ENCODE measurements at regions not wholly inside any gene's neighbourhood (a gene's known extent, or its start where the extent isn't known, plus 50 kb on each side); places are given as distances from the start of the nearest gene placed in this dataset.

DNA sequence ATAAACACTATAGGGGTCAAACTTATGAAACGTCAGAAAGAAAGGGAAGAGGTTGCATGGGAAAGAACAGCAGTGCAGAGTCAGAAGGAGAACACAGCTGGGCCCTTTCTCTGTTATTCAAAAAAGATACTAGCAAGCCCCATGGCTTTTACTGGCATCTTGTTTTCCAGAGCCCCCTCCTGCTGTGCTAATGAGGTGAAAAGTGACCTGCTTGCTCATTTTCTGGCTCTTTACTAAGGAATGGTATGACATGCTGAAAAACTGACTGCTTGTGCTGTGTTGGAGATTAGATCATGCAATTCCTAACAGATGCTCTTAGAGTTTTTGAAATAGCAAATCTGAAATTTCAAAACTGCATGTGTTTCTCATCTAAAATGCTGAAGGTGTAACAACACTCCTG is 541.6 kb upstream of the ALCAM start:
- DNase-seq (ENCODE audit: low read depth in 2 of 2) = peak; percentile 47 to 49

DNA sequence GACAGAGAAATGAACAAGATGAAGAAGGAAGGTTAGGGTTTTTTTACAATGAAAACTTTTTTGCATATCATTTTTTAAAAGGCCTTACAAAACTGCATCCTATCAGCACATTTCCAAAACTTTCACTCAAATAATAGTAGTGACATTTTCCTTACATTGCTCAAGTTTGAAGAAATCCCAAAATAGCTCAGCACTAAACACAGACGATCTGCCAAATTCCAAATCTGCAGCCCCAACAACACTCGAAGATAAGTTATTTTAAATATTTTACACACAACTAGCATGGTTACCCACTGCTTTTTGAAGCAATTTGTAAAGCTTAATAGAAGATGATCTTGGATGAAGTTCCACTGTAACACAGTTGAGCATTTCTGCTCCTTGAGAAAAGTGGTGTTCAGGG is 535.6 kb upstream of the ALCAM start:
- DNase-seq (ENCODE audit: low read depth in 2 of 2) = peak in 1 of 2 experiments; percentile 29

DNA sequence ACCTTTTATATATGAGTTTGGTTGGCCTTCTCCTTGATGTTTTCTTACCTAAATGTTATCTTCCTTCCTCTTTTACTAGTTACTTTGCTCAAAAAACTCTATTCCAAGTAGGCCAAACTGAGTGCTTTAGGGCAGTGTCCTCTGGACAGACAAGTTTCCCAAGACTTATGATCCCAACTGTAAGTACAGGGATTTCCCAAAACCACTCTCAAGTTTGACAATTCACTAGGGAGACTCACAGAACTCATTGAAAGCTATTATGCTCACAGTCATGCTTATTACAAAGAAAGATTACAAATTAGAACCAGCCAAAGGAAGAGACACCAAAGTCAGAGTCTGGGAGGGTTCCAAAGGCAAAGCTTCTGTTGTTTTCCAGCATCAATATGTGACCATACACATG is 534.2 kb upstream of the ALCAM start:
- no peak for DNase-seq (ENCODE audit: low read depth in 2 of 2)

DNA sequence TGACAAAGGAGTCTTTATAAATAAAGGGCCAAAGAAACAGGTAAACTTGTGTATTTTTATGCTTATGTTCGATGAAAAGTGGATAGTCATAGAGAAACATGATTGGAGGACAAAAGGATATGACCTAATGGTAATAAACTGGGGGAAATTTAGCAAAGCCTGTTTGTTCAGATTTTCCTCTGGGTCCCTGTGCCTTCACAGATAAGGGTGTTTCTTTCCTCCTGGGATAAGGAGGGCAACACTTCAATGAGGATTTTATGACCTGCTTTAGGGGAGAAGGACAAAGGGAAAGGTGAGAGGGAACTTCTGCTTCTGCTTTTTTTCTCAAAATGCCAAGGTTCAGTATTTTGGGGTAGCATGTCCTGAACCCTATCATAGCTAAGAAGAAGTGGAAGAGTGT is 531.3 kb upstream of the ALCAM start:
- DNase-seq (ENCODE audit: low read depth in 2 of 2) = no peak

DNA sequence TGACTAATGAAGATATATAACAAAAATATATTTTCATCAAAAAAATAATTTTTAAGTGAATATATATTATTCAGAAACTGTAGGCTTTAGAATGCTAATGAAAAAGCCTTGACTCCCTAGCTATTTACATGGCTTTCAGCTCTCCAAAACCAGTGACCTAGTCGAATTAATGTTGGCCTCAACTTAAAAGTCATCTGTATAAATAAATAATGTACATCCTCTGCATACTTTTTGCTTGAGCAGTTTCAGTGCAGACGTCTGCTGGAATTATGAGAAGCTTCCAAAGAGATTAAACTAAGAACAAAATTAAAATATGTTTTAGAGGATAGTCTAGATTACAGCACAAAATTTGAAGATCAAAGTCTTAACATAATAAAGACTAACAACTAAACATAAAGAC is 520.4 kb upstream of the ALCAM start:
- peak; percentile 40 to 42 for DNase-seq (ENCODE audit: low read depth in 2 of 2)

DNA sequence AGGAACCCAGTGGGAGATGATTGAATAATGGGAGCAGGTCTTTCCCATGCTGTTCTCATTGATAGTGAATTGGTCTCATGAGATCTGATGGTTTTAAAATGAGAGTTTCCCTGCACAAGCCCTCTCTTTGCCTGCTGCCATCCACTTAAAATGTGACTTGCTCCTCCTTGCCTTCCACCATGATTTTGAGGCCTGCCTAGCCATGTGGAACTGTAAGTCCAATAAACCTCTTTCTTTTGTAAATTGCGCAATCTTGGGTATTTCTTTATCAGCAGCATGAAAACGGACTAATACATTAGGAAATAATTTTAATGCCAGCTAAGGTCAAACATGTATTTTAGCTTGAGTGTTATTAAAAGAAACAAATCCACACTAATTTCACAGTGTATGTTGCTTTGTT is 517.6 kb upstream of the ALCAM start:
- DNase-seq (ENCODE audit: low read depth in 2 of 2) = no peak

DNA sequence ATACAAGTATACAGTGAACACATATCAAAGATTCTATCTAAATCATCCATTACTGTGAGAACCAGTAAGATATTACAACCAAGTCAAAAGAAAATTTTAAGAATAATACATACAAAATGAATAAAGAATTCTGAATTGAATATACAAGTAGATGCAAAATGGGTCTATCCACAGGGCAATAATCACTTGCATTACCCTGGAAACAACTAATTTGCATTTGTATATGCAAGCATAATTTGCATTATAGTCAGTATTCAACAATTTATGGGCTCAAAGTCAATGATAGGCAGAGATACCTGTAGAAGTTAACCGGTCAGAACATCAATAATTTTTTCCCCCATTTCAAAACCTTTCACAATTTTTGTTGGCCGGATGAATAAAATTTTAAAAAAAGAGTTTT is 512.2 kb upstream of the ALCAM start:
- no peak for DNase-seq (ENCODE audit: low read depth in 2 of 2)

DNA sequence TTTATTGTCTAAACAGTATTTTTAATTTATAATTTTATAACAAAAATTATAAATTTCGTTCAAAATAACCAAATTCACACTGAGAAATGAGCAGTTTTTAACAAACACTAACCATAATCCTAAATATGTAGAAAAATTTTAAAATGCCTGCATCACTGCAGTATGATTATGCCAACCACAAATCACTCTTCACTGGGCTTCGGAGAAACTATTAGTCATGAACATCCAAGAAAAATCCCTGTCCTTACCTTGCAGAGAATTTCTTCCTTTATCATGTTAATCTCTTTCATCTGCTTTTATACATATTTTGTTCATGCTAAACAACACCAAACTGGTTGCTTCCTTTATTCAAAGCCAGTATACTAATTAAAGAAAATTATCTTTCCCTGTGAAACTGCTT is 511.0 kb upstream of the ALCAM start:
- DNase-seq (ENCODE audit: low read depth in 2 of 2) = no peak

DNA sequence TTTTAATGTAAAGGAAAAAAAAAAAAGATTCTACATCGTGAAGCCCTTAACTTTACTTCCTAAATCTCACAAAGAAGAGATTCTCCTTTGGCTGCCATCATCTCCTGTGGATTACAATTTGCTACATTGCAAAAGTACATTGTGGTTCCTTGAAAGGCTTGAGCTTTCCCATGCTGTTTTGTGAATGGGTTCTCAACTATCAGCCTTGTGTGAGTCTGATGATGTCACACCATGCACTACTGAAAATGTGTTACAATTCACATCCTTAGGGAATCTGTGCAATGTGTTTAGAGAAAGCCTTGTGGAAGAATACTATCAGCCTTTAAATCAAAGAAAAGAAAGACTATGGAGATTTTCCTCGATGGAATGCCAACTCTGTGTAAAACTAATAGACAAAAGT is 510.0 kb upstream of the ALCAM start:
- DNase-seq (ENCODE audit: low read depth in 2 of 2) = no peak

DNA sequence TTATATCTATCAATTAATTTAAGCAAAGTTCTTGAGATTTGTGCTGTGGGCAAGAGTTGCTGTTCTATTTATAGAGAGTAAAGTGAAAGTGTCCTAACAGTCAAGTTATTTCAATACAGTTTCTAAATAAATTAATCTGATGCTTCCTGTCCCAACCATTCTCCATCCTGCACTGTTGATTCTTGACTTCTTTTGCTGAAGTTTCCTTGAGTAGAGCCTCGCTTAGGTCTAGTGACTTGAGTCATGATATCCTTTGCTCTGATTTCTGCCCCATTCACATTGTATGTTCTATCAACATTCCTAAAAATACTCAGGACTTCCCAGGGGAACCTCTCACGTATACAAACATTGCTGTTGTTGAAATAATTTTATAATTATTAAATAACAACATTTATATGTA is 498.4 kb upstream of the ALCAM start:
- no peak for DNase-seq (ENCODE audit: low read depth in 2 of 2)

DNA sequence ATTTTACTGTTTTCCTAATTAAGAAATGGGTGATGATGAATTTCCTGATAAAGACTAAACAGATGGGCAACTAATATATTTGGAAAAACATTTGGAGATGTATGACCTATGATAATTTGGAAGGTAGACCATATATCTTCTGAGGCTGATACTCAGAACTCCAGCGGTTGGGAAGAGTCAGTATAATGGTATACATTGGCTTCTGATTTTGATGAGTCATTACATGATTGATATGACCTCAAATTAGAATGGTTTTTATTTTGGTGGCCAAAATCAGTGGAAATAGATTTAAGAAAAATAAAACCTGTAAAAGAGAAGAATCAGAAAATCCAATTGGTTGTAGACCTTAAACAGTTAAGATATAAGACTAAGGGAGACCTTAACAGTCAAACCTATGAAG is 496.4 kb upstream of the ALCAM start:
- no peak for DNase-seq (ENCODE audit: low read depth in 2 of 2)

DNA sequence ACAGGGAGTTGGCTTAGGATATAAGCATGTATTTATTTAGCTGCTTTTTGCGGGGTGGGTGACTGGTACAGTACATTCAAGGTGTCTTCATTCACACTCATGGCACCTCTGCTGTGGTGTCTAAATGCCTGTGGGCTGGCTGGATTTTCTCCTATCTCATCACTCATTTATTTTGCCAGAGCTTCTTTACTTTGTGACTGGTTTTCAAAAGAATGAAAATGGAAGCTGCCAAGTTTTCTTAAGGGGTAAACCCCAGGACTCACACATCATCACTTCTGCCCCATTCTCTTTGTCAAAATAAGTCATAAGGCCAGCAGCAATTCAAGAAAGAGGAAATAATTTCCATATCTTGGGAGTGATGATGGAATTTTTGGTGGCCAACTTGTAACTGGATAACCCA is 493.4 kb upstream of the ALCAM start:
- peak in 1 of 2 experiments; percentile 16 for DNase-seq (ENCODE audit: low read depth in 2 of 2)

DNA sequence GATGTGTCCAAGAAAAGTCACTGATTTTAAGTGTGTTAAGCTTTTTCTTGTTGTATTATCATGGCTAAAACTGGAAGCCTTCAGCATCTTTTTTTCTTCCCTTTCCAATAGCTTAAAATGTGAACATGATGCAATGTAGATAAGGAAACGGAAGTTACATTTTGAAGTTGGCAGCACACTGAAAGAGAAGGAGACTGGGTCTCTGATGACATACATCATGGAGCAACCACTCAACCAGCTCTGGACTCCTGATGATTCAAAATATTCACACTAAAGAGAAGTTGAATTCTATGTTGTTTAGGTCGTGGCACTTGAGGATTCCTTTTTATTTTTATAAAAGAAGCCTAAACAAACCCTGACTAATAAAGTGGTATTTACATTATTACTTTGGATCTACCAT is 488.3 kb upstream of the ALCAM start:
- DNase-seq (ENCODE audit: low read depth in 2 of 2) = no peak

DNA sequence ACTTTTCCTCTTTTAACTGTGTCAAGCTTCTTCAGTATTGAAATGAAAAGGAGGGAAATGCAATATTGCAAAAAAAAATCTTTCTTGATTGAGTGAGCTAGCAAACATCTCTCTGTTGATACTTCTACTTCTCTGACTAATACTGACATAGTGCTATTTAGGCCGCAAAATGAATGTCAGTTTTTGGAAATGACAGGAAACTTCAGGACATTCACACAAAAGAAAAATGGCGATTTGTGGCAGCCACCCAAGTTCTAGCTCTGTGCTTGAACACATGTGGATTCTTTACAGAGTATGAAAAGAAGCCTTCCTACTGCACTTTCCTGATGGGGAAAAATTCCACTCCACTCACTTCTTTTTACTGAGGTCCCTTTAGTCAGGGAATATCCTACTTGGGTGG is 486.8 kb upstream of the ALCAM start:
- no peak for DNase-seq (ENCODE audit: low read depth in 2 of 2)

DNA sequence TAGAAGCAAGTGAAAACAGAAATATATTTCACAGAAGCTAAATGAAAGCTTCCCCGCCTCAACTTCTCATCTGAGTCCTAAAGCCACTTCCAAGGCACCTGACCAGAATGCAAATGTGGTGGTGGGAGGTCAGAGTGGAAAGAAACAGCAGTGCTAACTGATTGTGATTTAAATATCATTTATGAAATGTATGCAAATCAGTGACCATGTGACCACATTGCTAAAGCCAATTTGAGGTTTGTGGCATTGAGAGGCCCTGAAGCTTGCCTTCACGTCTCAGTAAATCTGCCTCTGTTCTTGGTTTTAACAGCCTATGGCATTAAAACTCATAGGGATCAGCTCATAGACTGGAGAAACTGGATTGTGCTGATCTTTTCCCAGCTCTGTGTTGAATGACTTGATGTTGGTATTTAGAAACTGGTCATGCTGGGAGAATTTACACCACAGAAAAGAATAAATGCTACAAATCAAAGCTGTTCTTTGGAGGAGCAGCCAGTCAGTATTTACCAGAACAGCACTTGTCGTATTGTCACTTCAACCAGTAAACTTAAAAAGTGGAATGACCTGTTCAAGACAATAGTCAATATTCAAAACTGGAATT is 481.4 kb upstream of the ALCAM start:
- DNase-seq (ENCODE audit: low read depth in 2 of 2) = no peak

DNA sequence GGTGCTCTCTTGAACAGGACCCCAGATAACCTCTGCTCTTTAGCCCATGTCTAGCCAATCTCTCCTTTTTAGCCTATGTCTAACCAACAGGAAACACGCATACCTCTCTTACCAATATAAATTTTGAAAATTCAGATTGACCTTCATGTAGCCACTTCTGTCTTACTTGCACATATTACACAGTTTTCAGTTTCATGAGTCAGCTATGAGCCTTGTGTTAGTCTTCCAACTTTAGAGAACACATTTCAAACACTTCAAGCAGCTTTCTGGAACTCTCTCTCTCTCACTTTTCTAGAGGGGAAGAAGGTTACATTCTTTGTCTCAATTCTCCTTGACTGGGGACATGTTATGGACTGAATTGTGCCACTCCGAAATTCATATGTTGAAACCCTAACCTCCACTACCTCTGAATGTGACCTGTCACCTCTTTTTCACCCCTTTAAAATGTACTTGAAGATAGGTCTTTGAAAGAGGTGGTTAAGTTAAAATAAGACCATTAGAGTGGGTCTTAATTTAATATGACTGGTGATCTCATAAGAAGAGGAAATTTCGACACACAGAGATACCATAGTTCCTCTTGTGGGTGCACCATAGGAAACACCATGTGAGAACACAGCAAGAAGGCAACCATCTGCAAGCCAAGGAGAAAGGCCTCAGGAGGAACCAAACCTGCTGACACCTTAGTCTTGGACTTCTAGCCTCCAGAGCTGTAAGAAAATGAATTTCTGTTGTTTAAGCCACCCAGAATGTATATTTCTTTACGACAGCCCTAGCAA is 480.3 kb upstream of the ALCAM start:
- no peak for DNase-seq (ENCODE audit: low read depth in 2 of 2)

DNA sequence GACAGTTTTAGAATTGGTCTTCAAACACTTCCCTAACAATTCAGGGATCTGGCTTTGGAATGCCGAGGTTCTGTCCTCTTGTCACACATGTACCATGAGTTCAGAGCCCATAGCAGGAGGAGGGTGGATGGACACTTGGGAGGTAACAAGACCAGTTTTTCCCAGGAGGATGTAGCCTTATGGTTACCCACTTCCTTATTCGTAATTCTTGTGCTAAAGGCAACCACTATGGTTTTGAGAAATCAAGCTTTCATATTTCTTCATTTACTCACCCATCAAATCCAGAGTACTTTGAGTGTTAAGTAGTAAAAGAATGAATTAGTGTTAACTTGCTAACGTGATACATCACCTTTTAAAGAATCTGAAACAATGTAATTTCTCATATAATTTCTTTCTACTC is 479.6 kb upstream of the ALCAM start:
- no peak for DNase-seq (ENCODE audit: low read depth in 2 of 2)

DNA sequence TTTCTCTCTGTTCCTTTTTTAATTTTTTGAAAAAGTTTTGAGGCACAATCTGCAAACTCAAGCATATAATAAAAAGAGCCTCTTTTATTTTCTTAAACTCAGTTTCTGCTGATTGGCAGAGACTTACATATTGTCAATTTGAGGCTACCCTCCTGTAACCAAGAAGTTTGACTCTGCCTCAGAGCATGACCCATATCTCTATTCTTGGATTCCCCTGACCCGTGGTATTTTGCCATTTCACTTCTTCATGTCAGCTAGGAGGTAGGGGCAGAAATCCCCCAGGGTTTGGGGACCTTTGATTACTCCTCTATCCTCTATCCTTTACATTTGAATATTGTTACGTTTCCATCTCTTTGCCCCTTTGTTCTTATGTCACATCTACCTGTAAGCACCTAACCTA is 479.1 kb upstream of the ALCAM start:
- DNase-seq (ENCODE audit: low read depth in 2 of 2) = no peak

DNA sequence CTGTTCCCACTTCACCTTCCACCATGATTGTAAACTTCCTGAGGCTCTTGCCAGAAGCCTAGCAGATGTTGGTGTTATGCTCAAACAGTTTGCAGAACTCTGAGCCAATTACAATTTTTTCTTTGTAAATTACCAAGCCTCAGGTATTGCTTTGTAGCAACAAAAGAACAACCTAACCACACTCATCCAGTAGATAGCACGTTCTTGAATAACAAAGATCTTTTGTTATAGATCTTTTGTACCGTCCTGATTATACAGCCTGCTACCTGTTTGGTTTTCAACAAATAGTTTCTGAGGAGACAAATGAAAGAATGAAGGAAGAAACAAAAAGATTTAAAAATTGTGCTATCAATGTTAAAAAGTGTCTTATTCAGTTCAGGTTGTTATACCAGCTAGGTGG is 474.7 kb upstream of the ALCAM start:
- no peak for DNase-seq (ENCODE audit: low read depth in 2 of 2)

DNA sequence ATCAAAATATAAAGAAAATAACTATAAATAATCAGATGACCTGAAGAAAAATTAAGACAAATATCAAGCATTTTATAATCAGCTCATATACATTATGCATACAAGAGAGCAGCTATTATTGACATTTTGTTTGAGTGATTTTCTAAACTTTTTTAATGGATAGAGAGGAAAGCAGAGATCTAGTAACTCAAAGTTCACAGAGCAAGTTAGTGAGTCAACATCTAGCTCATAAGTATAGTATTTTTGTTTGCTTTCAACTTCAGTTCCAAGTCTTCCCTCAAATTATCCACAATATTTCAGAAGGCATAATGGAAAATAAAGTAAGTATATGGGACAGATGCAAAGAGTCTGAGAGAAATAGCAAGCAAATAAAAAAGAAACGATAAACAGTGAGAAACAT is 470.1 kb upstream of the ALCAM start:
- no peak for DNase-seq (ENCODE audit: low read depth in 2 of 2)

DNA sequence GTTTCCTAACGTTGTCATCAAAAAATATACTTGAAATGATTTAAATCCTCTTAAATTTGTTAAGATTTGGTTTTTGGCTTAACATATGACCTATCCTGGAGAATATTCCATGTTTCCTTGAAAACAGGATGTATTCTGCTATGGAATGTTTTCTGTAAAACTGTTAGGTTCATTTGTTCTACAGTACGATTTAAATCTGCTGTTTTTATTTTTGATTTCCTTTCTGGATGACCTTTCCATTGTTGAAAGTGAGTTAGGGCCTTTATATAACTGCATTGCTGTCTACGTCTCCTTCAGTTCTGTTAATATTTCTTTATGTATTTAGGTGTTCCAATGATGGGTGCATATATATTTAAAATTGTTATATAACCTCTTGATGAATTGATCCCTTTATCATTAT is 465.3 kb upstream of the ALCAM start:
- no peak for DNase-seq (ENCODE audit: low read depth in 2 of 2)

DNA sequence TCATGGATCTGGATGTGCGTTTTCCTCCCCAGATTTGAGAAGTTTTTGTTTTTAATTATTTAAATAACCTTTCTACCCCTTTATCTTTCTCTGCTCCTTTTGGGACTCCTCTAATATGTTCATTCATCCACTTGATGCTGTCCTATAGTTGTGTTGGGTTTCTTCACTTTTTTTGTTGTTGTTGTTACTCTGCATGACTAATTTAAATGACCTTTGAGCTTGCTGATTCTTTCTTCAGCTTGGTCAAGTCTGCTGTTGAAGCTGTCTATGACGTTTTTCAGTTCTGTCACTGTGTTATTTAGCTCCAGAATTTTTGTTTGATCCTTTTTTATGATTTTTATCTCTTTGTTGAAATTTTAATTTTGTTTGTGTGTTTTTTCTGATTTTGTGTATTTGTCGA is 463.6 kb upstream of the ALCAM start:
- DNase-seq (ENCODE audit: low read depth in 2 of 2) = no peak

DNA sequence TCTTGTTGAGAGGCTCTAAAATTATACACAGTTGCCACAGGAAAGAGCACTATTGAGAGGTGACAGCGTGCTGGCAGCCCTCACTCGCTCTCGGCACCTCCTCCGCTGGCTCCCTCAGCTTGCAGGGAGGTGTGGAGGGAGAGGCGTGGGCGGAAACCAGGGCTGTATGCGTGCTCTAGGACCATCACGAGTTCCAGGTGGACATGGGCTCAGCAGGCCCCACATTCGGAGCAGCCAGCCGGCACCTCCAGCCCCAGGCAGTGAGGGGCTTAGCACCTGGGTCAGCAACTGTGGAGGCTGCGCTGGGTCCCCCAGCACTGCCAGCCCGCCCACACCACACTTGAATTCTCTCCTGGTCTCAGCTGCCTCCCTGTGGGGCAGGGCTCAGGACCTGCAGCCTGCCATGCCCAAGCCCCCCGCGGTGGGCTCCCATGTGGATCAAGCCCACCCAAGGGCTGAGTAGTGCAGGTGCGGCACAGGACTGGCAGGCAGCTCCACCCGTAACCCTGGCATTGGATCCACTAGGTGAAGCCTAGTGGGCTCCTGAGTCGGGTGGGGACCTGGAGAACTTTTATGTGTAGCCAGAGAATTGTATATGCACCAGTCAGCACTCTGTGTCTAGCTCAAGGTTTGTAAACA is 460.6 kb upstream of the ALCAM start:
- DNase-seq (ENCODE audit: low read depth in 2 of 2) = no peak
